HCT116 (cell line): ENCODE measurements at regions not wholly inside any gene's neighbourhood (a gene's known extent, or its start where the extent isn't known, plus 50 kb on each side); places are given as distances from the start of the nearest gene placed in this dataset.

Experiments used
- CBX3 ChIP-seq: IDR thresholded peaks from 2 replicates; pipeline ENCODE4 v1.6.1; 2012; ENCODE audit warnings: low read depth
- CTCF ChIP-seq, 3 experiments: fragments of 200-600 bp in 1 of 3; sonication (generic) in 1 of 3; IDR thresholded peaks in 2 of 3; conservative IDR thresholded peaks in 1 of 3; 2 replicates each; pipeline ENCODE4 v1.5.1; 2012 to 2017; ENCODE audit warnings: low read depth in 2 of 3, low read length in 2 of 3, antibody characterized with exemption in 1 of 3, borderline replicate concordance in 1 of 3, control low read depth in 1 of 3, mild to moderate bottlenecking in 1 of 3, mixed read lengths in 1 of 3, mixed run types in 1 of 3, moderate library complexity in 1 of 3; ENCODE audit not compliant: insufficient read depth in 1 of 3
- EGR1 ChIP-seq: IDR thresholded peaks from 2 replicates; pipeline ENCODE4 v1.6.1; 2012; ENCODE audit warnings: low read depth
- EZH2 ChIP-seq: fragments of 200-600 bp; sonication (generic); IDR thresholded peaks from 2 replicates; pipeline ENCODE4 v1.6.1; 2017; ENCODE audit warnings: antibody characterized with exemption, mixed run types
- EZH2phosphoT487 ChIP-seq: fragments of 200-600 bp; IDR thresholded peaks from 2 replicates; pipeline ENCODE4 v1.6.1; 2018; ENCODE audit warnings: antibody characterized with exemption, borderline replicate concordance
- FOSL1 ChIP-seq: IDR thresholded peaks from 2 replicates; pipeline ENCODE4 v1.6.1; 2012; ENCODE audit warnings: low read depth
- MAX ChIP-seq: IDR thresholded peaks from 2 replicates; pipeline ENCODE4 v1.6.1; 2012
- POLR2A ChIP-seq: IDR thresholded peaks from 2 replicates; pipeline ENCODE4 v1.7.0; 2011; ENCODE audit warnings: borderline replicate concordance; ENCODE audit not compliant: insufficient read depth, insufficient read length; ENCODE audit errors: extremely low read depth
- SIN3A ChIP-seq: IDR thresholded peaks from 2 replicates; pipeline ENCODE4 v1.6.1; 2012; ENCODE audit warnings: low read depth
- TCF7L2 ChIP-seq: IDR thresholded peaks from 2 replicates; pipeline ENCODE4 v1.7.0; 2011; ENCODE audit warnings: borderline replicate concordance, inconsistent platforms; ENCODE audit not compliant: insufficient read depth, insufficient read length; ENCODE audit errors: extremely low read depth
- YY1 ChIP-seq: IDR thresholded peaks from 2 replicates; pipeline ENCODE4 v1.6.1; 2011; ENCODE audit warnings: low read length, low read depth, moderate library complexity, mild to moderate bottlenecking; ENCODE audit not compliant: insufficient replicate concordance; ENCODE audit errors: extremely low read depth
- ZNF274 ChIP-seq: fragments of 200-500 bp; sonication (Bioruptor generic); IDR thresholded peaks from 2 replicates; pipeline ENCODE4 v1.6.1; 2014; ENCODE audit warnings: mild to moderate bottlenecking, low read depth, low read length, inconsistent platforms
- TF ChIP-seq, protein P1 (sequence below): IDR thresholded peaks from 2 replicates; pipeline ENCODE4 v1.6.1; 2012

DNA sequence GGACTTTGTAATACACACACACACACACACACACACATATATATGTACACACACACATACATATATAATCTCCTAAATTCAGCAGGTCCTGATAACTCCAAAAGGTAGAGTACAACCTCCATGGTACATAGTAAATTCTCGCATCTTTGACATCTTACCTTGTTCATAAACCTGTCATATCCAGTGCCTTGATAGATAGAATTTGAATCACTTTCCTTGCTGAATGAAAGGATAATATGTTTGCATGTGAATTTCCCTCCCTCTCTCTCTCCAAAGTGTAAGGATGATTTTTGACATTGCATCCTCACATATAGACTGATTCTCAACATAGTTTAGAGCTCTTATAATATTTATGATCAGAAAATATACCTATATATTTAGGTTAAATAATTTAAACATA is 567.1 kb upstream of the ADGRL2 start:
- TF ChIP-seq, protein P1, sequence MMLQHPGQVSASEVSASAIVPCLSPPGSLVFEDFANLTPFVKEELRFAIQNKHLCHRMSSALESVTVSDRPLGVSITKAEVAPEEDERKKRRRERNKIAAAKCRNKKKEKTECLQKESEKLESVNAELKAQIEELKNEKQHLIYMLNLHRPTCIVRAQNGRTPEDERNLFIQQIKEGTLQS = no peak
- TF ChIP-seq POLR2A = no peak
- TF ChIP-seq CTCF (IDR thresholded peaks at IDR 0.05 in 2 of 3, conservative IDR thresholded peaks at IDR 0.05 in 1 of 3; ENCODE audit: borderline replicate concordance in 1 of 3, insufficient read depth in 1 of 3, low read depth in 2 of 3, low read length in 2 of 3) = no peak
- no peak for TF ChIP-seq SIN3A
- TF ChIP-seq EGR1 = no peak
- TF ChIP-seq EZH2phosphoT487 = no peak
- TF ChIP-seq ZNF274 = no peak
- no peak for TF ChIP-seq CBX3
- TF ChIP-seq FOSL1 = no peak
- TF ChIP-seq TCF7L2 = no peak
- no peak for TF ChIP-seq MAX
- no peak for TF ChIP-seq YY1
- no peak for TF ChIP-seq EZH2
